Pancreas (tissue), 10 donors: ENCODE measurements at regions not wholly inside any gene's neighbourhood (a gene's known extent, or its start where the extent isn't known, plus 50 kb on each side); places are given as distances from the start of the nearest gene placed in this dataset.

ENCODE experiments used
- ATAC-seq, 4 donors: fragments of 200-7000 bp; cut with Tn5 transposase; one replicate each; pipeline versions ENCODE4 v1.8.0 to v1.9.1; 2020; ENCODE audit warnings: mild to moderate bottlenecking in 4 of 4, moderate library complexity in 4 of 4
- DNase-seq, 6 donors: peaks; one replicate each; pipeline ENCODE4 v3.0.0-alpha.2; 2020
- FAIRE-seq: peaks from 2 replicates; lab custom pipeline; 2012; peaks lifted over from hg19 to GRCh38; lab: Jason Lieb, UNC
- H3K27ac ChIP-seq, 4 donors: fragments of 200-600 bp; sonication (generic); 1 replicate in 3 of 4; 2 replicates in 1 of 4; pipeline versions ENCODE4 v1.5.0 to v1.8.0; 2020
- H3K27me3 ChIP-seq, 4 donors: fragments of 200-600 bp; one replicate each; pipeline ENCODE4 v1.8.0; 2021
- H3K36me3 ChIP-seq, 3 donors: fragments of 200-600 bp; sonication (generic) in 1 of 3; one replicate each; pipeline versions ENCODE4 v1.5.0 to v1.8.0; 2020 to 2021
- H3K4me1 ChIP-seq, 3 donors: fragments of 200-600 bp; one replicate each; pipeline ENCODE4 v1.8.0; 2021
- H3K4me3 ChIP-seq, 4 donors: fragments of 200-600 bp; sonication (generic) in 2 of 4; one replicate each; pipeline versions ENCODE4 v1.5.0 to v1.8.0; 2020 to 2021
- H3K9me3 ChIP-seq, 4 donors: fragments of 200-600 bp; one replicate each; pipeline ENCODE4 v1.8.0; 2021
- CTCF ChIP-seq, 4 donors: fragments of 200-600 bp; sonication (generic) in 3 of 4; IDR thresholded peaks; one replicate each; pipeline versions ENCODE4 v1.5.0 to v1.8.0; 2021; ENCODE audit warnings: antibody characterized with exemption in 4 of 4
- WGBS, 2 donors: extraction: QIAGEN DNeasy Blood & Tissue Kit; methylation state at CpG; one replicate each; pipeline ENCODE4 v1.1.7; 2013; 5-methylcytosine and 5-hydroxymethylcytosine counted together
- intact Hi-C, 3 donors: fragments of 100-400 bp; cut with DNase I; formaldehyde crosslinking; loops; one replicate each; pipeline versions ENCODE4 v1.11.1 to v1.14.2; 2022
- donor health status: healthy with polysubstance abuse.
- donor health status: DM: no; HTN: no; CAD: no; lungs with moderate emphysema.
- donor health status: DM: no; HTN: no; CAD: no.
- donor health status: control.
- donor health status: control.
- donor health status: Bipolar disorder and iron deficiency.
- donor health status: DM: yes; HTN: yes; CAD: no.
- donor health status: DM: no; HTN: no; CAD: no.
- donor health status: DM: no; HTN: no; CAD: no.
- donor health status: DM: yes; HTN: yes; CAD: no.

GRCh38 chr1:196075621-196076020 is 532.6 kb downstream of the KCNT2 start:
- TF ChIP-seq CTCF (IDR thresholded peaks at IDR 0.05) = no peak
- DNase-seq (no peak), ATAC-seq (no peak), FAIRE-seq (no peak)
- H3K36me3 ChIP-seq = no peaks in the 10 kb centered on the region
- 38 to 65% methylated on average over 1 of the region's 1 CpG for WGBS, 2 donors
- no peaks in the 10 kb centered on the region for H3K4me1 ChIP-seq
- H3K9me3 ChIP-seq = no peaks in the 10 kb centered on the region
- H3K27ac ChIP-seq = no peak overlapping the region
- H3K27me3 ChIP-seq = no peaks in the 10 kb centered on the region
- no peak overlapping the region for H3K4me3 ChIP-seq
- intact Hi-C loops = no loop called here

GRCh38 chr1:196074182-196074581 is 534.1 kb downstream of the KCNT2 start:
- ATAC-seq (no peak), DNase-seq (no peak), FAIRE-seq (no peak)
- no peak overlapping the region for H3K27ac ChIP-seq
- H3K4me1 ChIP-seq = no peaks in the 10 kb centered on the region
- no peak for TF ChIP-seq CTCF (IDR thresholded peaks at IDR 0.05)
- intact Hi-C loops = no loop called here
- H3K27me3 ChIP-seq = no peaks in the 10 kb centered on the region
- no peaks in the 10 kb centered on the region for H3K9me3 ChIP-seq
- no peaks in the 10 kb centered on the region for H3K36me3 ChIP-seq
- H3K4me3 ChIP-seq = no peak overlapping the region

GRCh38 chr1:196071447-196071846 is 536.8 kb downstream of the KCNT2 start:
- Histone ChIP-seq H3K4me3 (no peak overlapping the region), H3K36me3 (no peaks in the 10 kb centered on the region), H3K27me3 (no peaks in the 10 kb centered on the region), H3K27ac (no peak overlapping the region), H3K4me1 (no peaks in the 10 kb centered on the region), H3K9me3 (no peaks in the 10 kb centered on the region)
- DNase-seq (no peak), ATAC-seq (no peak), FAIRE-seq (no peak)
- intact Hi-C loops = no loop called here
- 22 to 32% methylated on average over 1 of the region's 1 CpG for WGBS, 2 donors
- TF ChIP-seq CTCF (IDR thresholded peaks at IDR 0.05) = no peak

- FAIRE-seq (no peak), DNase-seq (no peak), ATAC-seq (no peak)
- Histone ChIP-seq H3K36me3 (no peaks in the 10 kb centered on the region), H3K4me3 (no peak overlapping the region), H3K4me1 (no peaks in the 10 kb centered on the region), H3K27ac (no peak overlapping the region), H3K27me3 (no peaks in the 10 kb centered on the region), H3K9me3 (no peaks in the 10 kb centered on the region)
- intact Hi-C loops = no loop called here
- 12 to 19% methylated on average over 2 of the region's 2 CpGs for WGBS, 2 donors
- TF ChIP-seq CTCF (IDR thresholded peaks at IDR 0.05) = no peak
Observed at GRCh38 chr1:196070940-196071339, 537.3 kb downstream of the KCNT2 start.

- ATAC-seq = no peak
- no peaks in the 10 kb centered on the region for H3K36me3 ChIP-seq
- no peaks in the 10 kb centered on the region for H3K27me3 ChIP-seq
- no peak overlapping the region for H3K27ac ChIP-seq
- WGBS, 2 donors = 39 to 45% methylated on average over 2 of the region's 2 CpGs
- H3K4me1 ChIP-seq = no peaks in the 10 kb centered on the region
- no peak for FAIRE-seq
- no peaks in the 10 kb centered on the region for H3K9me3 ChIP-seq
- DNase-seq = no peak
- TF ChIP-seq CTCF (IDR thresholded peaks at IDR 0.05) = no peak
- H3K4me3 ChIP-seq = no peak overlapping the region
- intact Hi-C loops = no loop called here
Observed at GRCh38 chr1:196063952-196064351, 544.3 kb downstream of the KCNT2 start.
